CD4-positive, alpha-beta T cell treated with Interleukin-4 for 4 hours (primary cell): ENCODE measurements at regions not wholly inside any gene's neighbourhood (a gene's known extent, or its start where the extent isn't known, plus 50 kb on each side); places are given as distances from the start of the nearest gene placed in this dataset.
A peak's percentile ranks its signal among the peaks of the same experiment; 100 is the strongest.

ENCODE experiments used
- DNase-seq: peaks from one replicate; pipeline ENCODE4 v3.0.0-alpha.2; 2020

GRCh38 chr6:24987446-24988115 lies 51.8 kb upstream of the RIPOR2 start:
- no peak for DNase-seq

- no peak for DNase-seq
Measured at GRCh38 chr6:24988562-24988961, 52.8 kb upstream of the RIPOR2 start.

DNA sequence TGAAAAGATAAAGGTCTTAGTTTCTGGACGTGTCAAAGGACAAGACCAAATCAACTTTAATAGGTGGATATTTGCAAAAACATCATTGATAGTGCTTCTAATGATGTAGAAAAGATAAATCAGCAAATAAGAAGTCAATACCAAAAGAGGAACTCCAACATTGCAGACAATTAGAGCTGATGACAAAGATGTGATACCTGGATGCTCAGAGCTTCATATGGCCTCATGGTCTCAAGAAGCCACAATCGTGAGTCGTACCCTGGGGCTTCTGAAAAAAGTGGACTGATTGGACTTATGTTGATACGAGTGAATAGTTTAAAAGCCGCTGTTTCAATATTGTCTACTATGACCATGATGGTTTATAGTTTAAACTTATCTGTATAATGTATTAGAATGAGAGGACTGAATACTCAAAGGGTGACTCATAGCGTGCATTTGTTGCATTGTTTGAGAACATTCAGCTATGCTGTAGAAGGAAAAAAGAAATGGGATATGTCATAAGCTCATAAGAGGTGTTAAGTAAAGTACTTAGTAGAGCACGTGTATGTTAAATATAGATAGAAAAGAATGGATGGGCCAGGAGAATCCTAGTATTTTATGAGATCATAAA lies 54.6 kb upstream of the RIPOR2 start:
- DNase-seq, result no peak

DNA sequence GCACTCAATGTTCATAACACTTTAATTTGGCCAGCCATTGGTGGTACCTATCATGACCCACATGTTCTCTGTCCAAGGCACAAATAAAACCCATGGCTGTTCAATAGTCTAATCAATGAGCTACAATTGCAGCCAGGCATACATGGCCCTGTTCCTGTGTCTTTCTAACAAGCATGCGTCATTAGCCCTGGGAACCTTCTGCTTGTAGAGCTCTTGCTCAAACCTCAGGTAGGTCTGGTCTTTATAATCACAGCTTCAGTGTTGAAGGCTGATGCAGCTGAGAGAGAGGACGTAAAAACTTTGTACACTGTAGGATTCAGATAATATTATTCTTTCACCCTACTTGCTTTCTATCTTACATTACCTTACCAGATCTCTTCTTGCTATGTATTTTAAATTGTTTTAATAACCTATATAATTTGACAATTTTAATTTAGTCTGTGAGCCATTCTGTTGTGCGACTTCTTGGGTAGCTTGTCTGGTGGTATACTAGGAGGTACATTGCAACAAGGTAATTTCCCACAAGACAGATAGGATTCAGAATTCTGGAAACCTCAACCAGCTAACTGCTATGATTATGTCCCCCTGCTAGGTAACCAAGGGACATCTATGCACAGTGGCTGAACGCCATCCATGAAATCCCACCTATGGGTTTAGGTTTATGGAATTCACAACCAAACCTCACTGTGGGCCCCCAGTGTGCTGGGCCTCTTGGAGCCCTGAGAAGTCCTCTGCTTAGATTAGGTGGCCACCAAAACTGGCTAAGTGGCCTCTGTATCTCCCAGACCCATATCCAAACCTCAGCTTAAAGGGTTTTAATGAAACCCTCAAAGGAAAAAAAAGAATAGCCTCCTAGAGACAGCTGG lies 55.4 kb upstream of the RIPOR2 start:
- no peak for DNase-seq

DNA sequence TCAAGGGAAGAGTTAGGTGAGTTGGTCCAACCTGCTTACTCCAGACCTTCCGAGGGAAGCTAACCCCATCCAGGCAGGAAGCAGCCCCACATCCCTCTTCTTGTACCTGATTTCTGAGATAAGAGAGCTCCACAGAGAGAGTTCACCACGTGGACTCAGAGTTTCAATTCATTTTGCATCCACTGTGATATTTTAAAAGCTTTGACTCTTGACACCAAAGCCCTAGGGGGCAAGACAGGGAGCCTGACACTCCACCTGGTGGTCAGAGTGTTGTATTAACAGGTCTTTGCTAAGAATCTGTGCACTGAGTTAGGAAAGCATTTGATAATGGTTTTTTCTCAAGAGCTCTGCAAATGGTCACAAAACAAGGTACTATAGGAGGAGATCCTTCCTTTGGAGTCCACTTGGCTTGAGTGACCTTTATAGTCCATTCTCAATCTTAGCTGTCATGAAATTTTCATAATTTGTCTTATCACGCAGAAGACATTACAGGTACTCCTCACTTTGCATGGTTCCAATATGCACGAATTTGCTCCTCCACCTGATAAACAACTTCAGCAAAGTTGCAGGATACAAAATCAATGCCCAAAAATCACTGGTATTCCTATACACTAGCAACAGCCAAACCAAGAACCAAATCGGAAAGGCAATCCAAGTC lies 56.2 kb upstream of the RIPOR2 start:
- DNase-seq, result peak; percentile 88

DNA sequence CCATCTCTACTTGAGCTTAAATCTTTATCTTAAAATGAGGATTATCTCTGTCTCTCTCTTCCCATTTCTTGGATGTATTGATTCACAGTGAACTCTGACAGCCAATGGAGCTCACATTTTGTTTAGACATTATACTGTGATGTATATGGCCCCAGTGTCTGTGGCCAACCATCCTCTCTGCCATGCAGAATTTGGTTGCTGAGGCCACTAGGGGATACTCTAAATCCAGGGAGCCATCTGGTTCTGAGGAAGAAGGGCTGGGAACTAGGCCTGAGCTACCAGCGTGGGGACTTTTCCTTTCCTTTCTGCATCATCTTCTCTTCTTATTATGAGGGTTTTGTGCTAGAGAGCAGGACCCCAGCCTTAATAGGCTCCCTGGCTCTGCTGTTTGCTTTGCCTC lies 59.1 kb upstream of the RIPOR2 start:
- no peak for DNase-seq

GRCh38 chr6:24995270-24995669 lies 59.5 kb upstream of the RIPOR2 start:
- DNase-seq, result no peak

DNA sequence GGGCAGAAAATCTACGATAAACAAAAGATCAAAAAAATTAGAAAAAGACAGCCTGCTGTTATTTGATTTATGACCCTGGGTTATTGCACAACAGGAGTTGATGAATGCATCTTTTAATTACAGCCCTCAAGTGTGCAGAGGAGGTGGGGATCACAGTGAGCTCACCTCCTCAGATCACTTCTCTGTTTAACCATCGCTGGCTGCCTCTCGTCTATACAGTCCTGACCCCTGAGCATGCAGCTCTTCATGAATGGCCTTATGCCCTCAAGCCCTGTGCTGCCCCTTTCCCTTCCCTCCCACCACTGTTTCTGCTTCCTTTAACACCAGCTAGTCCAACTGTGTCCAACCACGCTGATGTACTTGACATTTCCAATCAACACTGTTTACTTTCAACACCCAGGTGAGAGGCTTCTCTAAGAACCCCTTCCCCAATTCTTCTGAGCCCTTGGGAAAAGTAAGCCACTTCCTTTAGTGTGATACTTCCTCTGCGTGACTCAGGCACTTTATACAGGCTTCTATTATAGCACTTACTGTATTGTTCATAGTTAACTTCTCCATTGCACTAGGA lies 60.6 kb upstream of the RIPOR2 start:
- DNase-seq, result no peak

GRCh38 chr6:24997231-24997630 lies 61.5 kb upstream of the RIPOR2 start:
- no peak for DNase-seq

DNA sequence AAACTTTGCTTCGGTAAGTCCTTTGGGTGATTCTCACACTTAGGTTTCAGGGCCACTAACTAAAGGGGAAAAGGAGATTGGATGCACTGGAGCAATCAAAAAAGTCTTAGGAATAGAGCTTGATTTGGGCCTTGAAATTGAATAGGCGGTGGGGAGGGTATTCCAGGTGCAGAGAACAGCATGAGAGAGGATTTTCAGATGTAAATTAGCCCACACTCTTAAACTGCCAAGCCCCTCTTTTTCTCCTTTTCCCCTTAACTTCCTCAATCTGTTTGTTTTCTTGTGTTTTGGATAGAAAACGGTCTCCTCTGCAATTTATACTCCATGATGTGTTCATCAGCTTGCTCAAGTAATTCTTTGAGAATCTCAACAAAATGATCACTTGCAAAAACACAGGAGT lies 62.1 kb upstream of the RIPOR2 start:
- no peak for DNase-seq

- DNase-seq, result no peak
Measured at GRCh38 chr6:25002326-25003091, 66.7 kb upstream of the RIPOR2 start.

DNA sequence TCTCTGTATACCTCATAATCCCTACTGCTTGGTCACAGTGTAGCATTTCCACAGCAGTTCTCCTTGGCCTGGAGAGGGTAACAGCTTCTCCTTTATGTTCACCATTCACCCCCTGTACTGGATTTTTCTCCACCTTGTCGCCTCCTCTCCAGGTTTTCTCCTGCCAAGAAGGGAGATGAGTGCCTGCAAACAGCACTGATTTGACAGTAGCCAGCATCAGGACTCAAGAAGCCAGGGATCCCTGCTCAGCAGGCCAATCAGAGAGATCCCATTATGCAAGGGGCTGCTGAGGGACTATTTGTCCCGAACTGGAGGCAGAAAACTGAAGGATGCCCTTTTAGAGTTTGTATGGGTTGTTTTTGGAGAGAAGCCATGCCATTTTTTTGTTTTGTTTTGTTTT lies 68.6 kb upstream of the RIPOR2 start:
- no peak for DNase-seq

- DNase-seq, result no peak
Measured at GRCh38 chr6:25005010-25005409, 69.2 kb upstream of the RIPOR2 start.

GRCh38 chr6:25006075-25006474 lies 70.3 kb upstream of the RIPOR2 start:
- no peak for DNase-seq

DNA sequence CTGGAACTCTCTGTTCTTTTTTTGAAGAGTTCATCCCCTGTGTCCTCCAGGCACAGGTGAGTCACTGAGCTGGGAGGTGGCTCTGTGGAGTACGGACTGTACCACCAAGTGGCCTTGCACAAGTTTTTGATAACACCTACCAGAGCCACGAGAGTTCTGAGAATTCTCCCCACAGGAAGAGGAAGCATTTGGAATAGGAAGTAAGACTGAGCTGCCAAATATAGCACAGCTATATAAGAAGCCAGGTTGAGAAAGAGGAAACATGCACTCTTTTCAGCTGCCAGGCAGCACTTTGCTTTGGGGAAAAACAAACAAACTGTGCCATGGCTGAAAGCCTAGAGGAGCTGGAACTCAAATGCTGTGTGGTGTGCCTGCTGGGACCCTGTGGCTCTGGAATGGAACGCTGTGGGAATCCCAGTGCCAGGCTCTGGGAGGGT lies 70.8 kb upstream of the RIPOR2 start:
- peak; percentile 78 for DNase-seq

- peak; percentile 73 for DNase-seq
Measured at GRCh38 chr6:25007269-25007699, 71.5 kb upstream of the RIPOR2 start.

- DNase-seq, result no peak
Measured at GRCh38 chr6:25008707-25009392, 73.1 kb upstream of the RIPOR2 start.

DNA sequence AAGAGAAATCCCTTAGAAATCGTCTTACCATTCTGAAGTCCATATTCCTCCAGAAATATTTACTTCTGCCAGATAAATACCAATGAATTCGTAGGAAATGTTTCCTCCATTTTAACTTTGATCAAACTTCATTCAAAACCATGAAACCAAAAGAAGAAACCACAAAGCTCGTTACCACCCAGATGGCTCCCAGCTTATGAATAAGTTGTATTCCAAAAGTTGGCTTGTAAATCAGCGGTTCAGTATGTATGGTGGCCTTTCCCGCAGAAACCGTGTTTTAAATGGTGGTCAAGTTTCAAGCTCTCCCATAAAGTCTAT lies 73.6 kb upstream of the RIPOR2 start:
- no peak for DNase-seq

- no peak for DNase-seq
Measured at GRCh38 chr6:25010176-25010575, 74.4 kb upstream of the RIPOR2 start.

DNA sequence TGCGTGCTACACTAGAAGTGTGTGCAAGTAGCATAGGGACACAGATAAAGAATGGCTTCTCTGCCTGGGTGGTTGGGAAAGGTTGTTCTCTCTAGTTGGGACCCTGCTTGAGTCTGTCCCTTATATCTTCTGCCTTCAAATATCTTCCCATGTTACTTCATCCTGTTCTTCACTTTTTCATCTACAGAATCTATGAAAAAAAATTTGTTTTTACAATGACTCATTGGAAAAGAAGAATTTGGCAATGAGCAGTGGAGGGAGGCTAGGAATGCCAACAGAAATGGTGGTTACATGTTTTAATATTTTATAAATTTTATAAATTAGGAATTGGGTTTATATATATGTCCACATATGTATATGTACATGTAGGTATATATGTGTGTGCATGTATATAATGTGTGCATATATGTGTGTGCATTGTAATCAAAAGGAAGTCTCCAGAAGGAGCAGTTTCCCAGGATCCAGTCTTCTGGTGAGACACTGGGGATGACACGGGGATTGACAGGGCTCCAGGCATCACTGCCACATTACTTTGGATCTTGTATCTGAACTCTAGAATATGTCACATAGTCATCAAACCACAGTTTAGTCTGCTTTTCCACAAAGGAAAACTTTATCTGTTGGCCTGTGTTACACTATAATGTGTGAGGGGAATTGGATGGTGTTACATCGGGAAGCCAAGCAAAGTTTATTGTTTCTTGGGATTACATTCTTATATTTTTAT lies 75.3 kb upstream of the RIPOR2 start:
- no peak for DNase-seq

- no peak for DNase-seq
Measured at GRCh38 chr6:25012657-25013056, 76.9 kb upstream of the RIPOR2 start.
